NT2/D1 (cell line): ENCODE measurements at regions not wholly inside any gene's neighbourhood (a gene's known extent, or its start where the extent isn't known, plus 50 kb on each side); places are given as distances from the start of the nearest gene placed in this dataset.

Experiments
- SUZ12 ChIP-seq: IDR thresholded peaks from 2 replicates; pipeline ENCODE4 v1.6.1; 2011; ENCODE audit not compliant: insufficient read length, insufficient read depth; ENCODE audit errors: extremely low read depth
- YY1 ChIP-seq: IDR thresholded peaks from 2 replicates; pipeline ENCODE4 v1.6.1; 2011; ENCODE audit not compliant: insufficient read length, insufficient read depth
- ZNF274 ChIP-seq: IDR thresholded peaks from 2 replicates; pipeline ENCODE4 v1.6.1; 2011; ENCODE audit warnings: mild to moderate bottlenecking, low read depth, low read length

GRCh38 chr2:115303-115702, 69.0 kb upstream of the FAM110C start:
- no peak for TF ChIP-seq YY1
- TF ChIP-seq ZNF274 = no peak
- TF ChIP-seq SUZ12 = no peak
